ENCODE measurements at regions not wholly inside any gene's neighbourhood (a gene's known extent, or its start where the extent isn't known, plus 50 kb on each side); places are given as distances from the start of the nearest gene placed in this dataset.

DNA sequence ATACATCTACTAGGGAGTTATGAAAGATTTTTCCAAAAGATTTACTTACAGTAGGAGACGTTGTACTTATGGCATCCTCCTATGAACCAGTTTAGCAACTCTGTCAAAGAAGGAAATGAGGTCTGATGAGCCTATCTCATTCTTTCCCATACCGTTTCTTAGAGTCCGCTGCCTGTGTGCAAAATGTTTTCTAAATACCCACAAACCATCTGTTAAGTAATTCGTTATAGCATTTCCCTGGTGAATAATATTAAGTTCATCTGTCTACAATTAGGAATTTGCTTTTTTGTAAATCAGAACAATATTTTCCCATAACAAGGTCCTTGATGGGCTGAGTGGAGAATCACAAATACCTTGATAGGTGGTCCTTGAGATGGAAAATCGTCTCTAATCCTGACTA is 178.8 kb upstream of the TMTC4 start:
- TF ChIP-seq, protein P1, sequence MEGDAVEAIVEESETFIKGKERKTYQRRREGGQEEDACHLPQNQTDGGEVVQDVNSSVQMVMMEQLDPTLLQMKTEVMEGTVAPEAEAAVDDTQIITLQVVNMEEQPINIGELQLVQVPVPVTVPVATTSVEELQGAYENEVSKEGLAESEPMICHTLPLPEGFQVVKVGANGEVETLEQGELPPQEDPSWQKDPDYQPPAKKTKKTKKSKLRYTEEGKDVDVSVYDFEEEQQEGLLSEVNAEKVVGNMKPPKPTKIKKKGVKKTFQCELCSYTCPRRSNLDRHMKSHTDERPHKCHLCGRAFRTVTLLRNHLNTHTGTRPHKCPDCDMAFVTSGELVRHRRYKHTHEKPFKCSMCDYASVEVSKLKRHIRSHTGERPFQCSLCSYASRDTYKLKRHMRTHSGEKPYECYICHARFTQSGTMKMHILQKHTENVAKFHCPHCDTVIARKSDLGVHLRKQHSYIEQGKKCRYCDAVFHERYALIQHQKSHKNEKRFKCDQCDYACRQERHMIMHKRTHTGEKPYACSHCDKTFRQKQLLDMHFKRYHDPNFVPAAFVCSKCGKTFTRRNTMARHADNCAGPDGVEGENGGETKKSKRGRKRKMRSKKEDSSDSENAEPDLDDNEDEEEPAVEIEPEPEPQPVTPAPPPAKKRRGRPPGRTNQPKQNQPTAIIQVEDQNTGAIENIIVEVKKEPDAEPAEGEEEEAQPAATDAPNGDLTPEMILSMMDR (optimal IDR thresholded peaks at IDR 0.05 in 1 of 3, IDR thresholded peaks at IDR 0.05 in 1 of 3, conservative IDR thresholded peaks at IDR 0.05 in 1 of 3; ENCODE audit: extremely low read depth in 1 of 3, insufficient read depth in 2 of 3, low read length in 3 of 3), result no peak
- no peak for TF ChIP-seq EZH2 (IDR thresholded peaks at IDR 0.05; ENCODE audit: low read length)
- no peaks in the 10 kb centered on the region for H4K20me1 ChIP-seq (ENCODE audit: control insufficient read depth, extremely low read depth, insufficient read depth, low read length)
- no peak overlapping the region for H3K9ac ChIP-seq (ENCODE audit: control insufficient read depth, extremely low read depth, insufficient read depth, low read length)
- no peak overlapping the region for H3K4me3 ChIP-seq (ENCODE audit: control insufficient read depth in 2 of 3, extremely low read depth in 1 of 3, insufficient read depth in 2 of 3, low read depth in 1 of 3, low read length in 3 of 3)
- no peaks in the 10 kb centered on the region for H3K4me1 ChIP-seq (ENCODE audit: control insufficient read depth, extremely low read depth, insufficient read depth, low read length)
- no peaks in the 10 kb centered on the region for H3K9me3 ChIP-seq (ENCODE audit: control insufficient read depth, low read depth, low read length)
- H3K4me2 ChIP-seq (ENCODE audit: control insufficient read depth, extremely low read depth, insufficient read depth, low read depth, low read length), result no peak overlapping the region
- H3K27me3 ChIP-seq (ENCODE audit: control insufficient read depth, extremely low read depth, insufficient read depth, low read length), result no peaks in the 10 kb centered on the region
- no peaks in the 10 kb centered on the region for H3K36me3 ChIP-seq (ENCODE audit: control insufficient read depth in 2 of 2, extremely low read depth in 1 of 2, insufficient read depth in 2 of 2, low read length in 2 of 2)
- no peaks in the 10 kb centered on the region for H3K79me2 ChIP-seq (ENCODE audit: control insufficient read depth, insufficient read depth, low read length)
- no peak overlapping the region for H2AFZ ChIP-seq (ENCODE audit: control insufficient read depth, low read length)
- dilution Hi-C loops (cut with MboI; ENCODE audit: extremely low pct_ligation_motif_present, low sequenced_read_pairs), result no loop called here
- no peaks in the 10 kb centered on the region for H3K9me1 ChIP-seq (ENCODE audit: control insufficient read depth, extremely low read depth, insufficient read depth, low read length)
- DNase-seq (ENCODE audit: low read depth, low spot score) (no peak), FAIRE-seq (no peak)
- no peak overlapping the region for H3K27ac ChIP-seq (ENCODE audit: control insufficient read depth, insufficient read depth, low read length)

DNA sequence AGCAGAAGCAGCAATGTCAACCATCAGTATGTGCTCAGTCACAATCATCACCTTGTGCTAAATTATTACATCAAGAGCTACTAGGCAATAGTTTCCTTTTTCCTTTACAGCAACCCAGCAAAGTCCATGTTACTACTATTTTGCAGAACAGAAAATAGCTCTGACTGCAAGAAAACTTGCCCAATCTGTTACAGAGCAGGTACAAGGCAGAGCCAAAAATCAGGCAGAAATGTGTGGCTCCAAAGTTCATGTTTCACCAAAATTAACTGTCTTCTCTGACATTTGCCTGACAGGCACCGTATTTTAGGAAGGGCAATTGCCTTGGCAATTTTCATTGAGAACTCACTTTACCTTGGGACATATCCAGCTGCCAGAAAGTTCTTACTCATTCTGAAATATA is 177.6 kb upstream of the TMTC4 start:
- no peaks in the 10 kb centered on the region for H3K9me3 ChIP-seq (ENCODE audit: control insufficient read depth, low read depth, low read length)
- no peaks in the 10 kb centered on the region for H3K9me1 ChIP-seq (ENCODE audit: control insufficient read depth, extremely low read depth, insufficient read depth, low read length)
- no peaks in the 10 kb centered on the region for H4K20me1 ChIP-seq (ENCODE audit: control insufficient read depth, extremely low read depth, insufficient read depth, low read length)
- H3K9ac ChIP-seq (ENCODE audit: control insufficient read depth, extremely low read depth, insufficient read depth, low read length), result no peak overlapping the region
- no peaks in the 10 kb centered on the region for H3K4me1 ChIP-seq (ENCODE audit: control insufficient read depth, extremely low read depth, insufficient read depth, low read length)
- no peak for DNase-seq (ENCODE audit: low read depth, low spot score)
- dilution Hi-C loops (cut with MboI; ENCODE audit: extremely low pct_ligation_motif_present, low sequenced_read_pairs), result no loop called here
- no peaks in the 10 kb centered on the region for H3K79me2 ChIP-seq (ENCODE audit: control insufficient read depth, insufficient read depth, low read length)
- TF ChIP-seq, protein P1 (optimal IDR thresholded peaks at IDR 0.05 in 1 of 3, IDR thresholded peaks at IDR 0.05 in 1 of 3, conservative IDR thresholded peaks at IDR 0.05 in 1 of 3; ENCODE audit: extremely low read depth in 1 of 3, insufficient read depth in 2 of 3, low read length in 3 of 3), result no peak
- no peak for TF ChIP-seq EZH2 (IDR thresholded peaks at IDR 0.05; ENCODE audit: low read length)
- no peaks in the 10 kb centered on the region for H3K27me3 ChIP-seq (ENCODE audit: control insufficient read depth, extremely low read depth, insufficient read depth, low read length)
- no peaks in the 10 kb centered on the region for H3K36me3 ChIP-seq (ENCODE audit: control insufficient read depth in 2 of 2, extremely low read depth in 1 of 2, insufficient read depth in 2 of 2, low read length in 2 of 2)
- no peak overlapping the region for H3K27ac ChIP-seq (ENCODE audit: control insufficient read depth, insufficient read depth, low read length)
- no peak overlapping the region for H3K4me2 ChIP-seq (ENCODE audit: control insufficient read depth, extremely low read depth, insufficient read depth, low read depth, low read length)
- H2AFZ ChIP-seq (ENCODE audit: control insufficient read depth, low read length), result no peak overlapping the region
- H3K4me3 ChIP-seq (ENCODE audit: control insufficient read depth in 2 of 3, extremely low read depth in 1 of 3, insufficient read depth in 2 of 3, low read depth in 1 of 3, low read length in 3 of 3), result no peak overlapping the region
- no peak for FAIRE-seq
